ENCODE measurements at regions not wholly inside any gene's neighbourhood (a gene's known extent, or its start where the extent isn't known, plus 50 kb on each side); places are given as distances from the start of the nearest gene placed in this dataset.

GRCh38 chrX:39577985-39578869, 519.5 kb downstream of the BCOR start:
- Mint-ChIP-seq H3K4me3 (peak overlapping the region; percentile 3), H3K4me1 (ENCODE audit: low read depth) (peaks cover 20% of the 10 kb centered on the region), H3K27ac (peak overlapping the region; percentile 86), H3K9me3 (no peaks in the 10 kb centered on the region), H3K36me3 (ENCODE audit: low read depth) (no peaks in the 10 kb centered on the region), H3K27me3 (peaks cover 2% of the 10 kb centered on the region)
- no peak for TF ChIP-seq CTCF (IDR thresholded peaks at IDR 0.05)
- DNase-seq = peak; percentile 85
- intact Hi-C loops (cut with micrococcal nuclease) = no loop called here
- ChIA-PET CTCF (no interaction called here), POLR2A (no interaction called here)
- ATAC-seq = peak; percentile 89

- CTCF ChIA-PET = no interaction called here
- ATAC-seq = no peak
- H3K9me3 Mint-ChIP-seq = peaks cover 3% of the 10 kb centered on the region
These were observed 517.7 kb downstream of the BCOR start for GRCh38 chrX:39580043-39580442.

GRCh38 chrX:39581411-39581810, 516.3 kb downstream of the BCOR start:
- H3K9me3 Mint-ChIP-seq = peaks cover 3% of the 10 kb centered on the region
- CTCF ChIA-PET = no interaction called here
- peaks cover 20% of the 10 kb centered on the region for H3K4me1 Mint-ChIP-seq (ENCODE audit: low read depth)
- no peak overlapping the region for H3K27ac Mint-ChIP-seq
- POLR2A ChIA-PET = no interaction called here
- H3K36me3 Mint-ChIP-seq (ENCODE audit: low read depth) = no peaks in the 10 kb centered on the region
- H3K27me3 Mint-ChIP-seq = peaks cover 2% of the 10 kb centered on the region
- H3K4me3 Mint-ChIP-seq = no peak overlapping the region
- no peak for TF ChIP-seq CTCF (IDR thresholded peaks at IDR 0.05)
- ATAC-seq (no peak), DNase-seq (no peak)
- intact Hi-C loops (cut with micrococcal nuclease) = no loop called here

More at GRCh38 chrX:39580043-39580442, 517.7 kb downstream of the BCOR start:
- DNase-seq = no peak
- no peak for TF ChIP-seq CTCF (IDR thresholded peaks at IDR 0.05)
- Mint-ChIP-seq H3K36me3 (ENCODE audit: low read depth) (no peaks in the 10 kb centered on the region), H3K27ac (no peak overlapping the region), H3K4me3 (no peak overlapping the region), H3K4me1 (ENCODE audit: low read depth) (peaks cover 20% of the 10 kb centered on the region), H3K27me3 (peaks cover 2% of the 10 kb centered on the region)
- intact Hi-C loops (cut with micrococcal nuclease) = no loop called here
- POLR2A ChIA-PET = no interaction called here

- H3K36me3 Mint-ChIP-seq (ENCODE audit: low read depth) = no peaks in the 10 kb centered on the region
- peaks cover 20% of the 10 kb centered on the region for H3K4me1 Mint-ChIP-seq (ENCODE audit: low read depth)
- DNase-seq = no peak
- POLR2A ChIA-PET = no interaction called here
- intact Hi-C loops (cut with micrococcal nuclease) = no loop called here
- peaks cover 3% of the 10 kb centered on the region for H3K9me3 Mint-ChIP-seq
- no peak overlapping the region for H3K4me3 Mint-ChIP-seq
- ATAC-seq = no peak
- peaks cover 2% of the 10 kb centered on the region for H3K27me3 Mint-ChIP-seq
- no peak overlapping the region for H3K27ac Mint-ChIP-seq
- CTCF ChIA-PET = no interaction called here
- no peak for TF ChIP-seq CTCF (IDR thresholded peaks at IDR 0.05)
These were observed 515.7 kb downstream of the BCOR start for GRCh38 chrX:39582091-39582490.

- TF ChIP-seq CTCF (IDR thresholded peaks at IDR 0.05) = no peak
- intact Hi-C loops (cut with micrococcal nuclease) = no loop called here
- POLR2A ChIA-PET = no interaction called here
- CTCF ChIA-PET = no interaction called here
- DNase-seq (no peak), ATAC-seq (no peak)
- H3K4me1 Mint-ChIP-seq (ENCODE audit: low read depth) = peaks cover 13% of the 10 kb centered on the region
- H3K27ac Mint-ChIP-seq = no peak overlapping the region
- peaks cover 2% of the 10 kb centered on the region for H3K27me3 Mint-ChIP-seq
- no peak overlapping the region for H3K4me3 Mint-ChIP-seq
- H3K36me3 Mint-ChIP-seq (ENCODE audit: low read depth) = no peaks in the 10 kb centered on the region
- peaks cover 3% of the 10 kb centered on the region for H3K9me3 Mint-ChIP-seq
These were observed 514.8 kb downstream of the BCOR start for GRCh38 chrX:39582976-39583375.
